GM12878 (cell line): ENCODE measurements at regions not wholly inside any gene's neighbourhood (a gene's known extent, or its start where the extent isn't known, plus 50 kb on each side); places are given as distances from the start of the nearest gene placed in this dataset.
A peak's percentile ranks its signal among the peaks of the same experiment; 100 is the strongest.
"Not testable (repeated sequence)": the region's sequence is repeated elsewhere in the genome, so short reads cannot be mapped to it uniquely, and the experiment has no call there.

Experiments
- ATAC-seq: fragments of 200-7000 bp; cut with Tn5 transposase; 3 replicates; pipeline ENCODE4 v1.9.1; 2020; ENCODE audit warnings: mild to moderate bottlenecking, moderate library complexity
- BruUV-seq: library from RNA; stranded (reverse); fragments of 400-500 nt; replicated peaks from 2 replicates; lab custom pipeline; 2021; lab: Mats Ljungman, UMichigan
- CTCF ChIA-PET: fragments of 300-600 bp; sonication (Branson Sonifier 250); formaldehyde crosslinking; extraction: SDS; loops from one replicate; lab custom pipeline; 2021; ENCODE audit warnings: inconsistent platforms; lab: Yijun Ruan, JAX
- POLR2A ChIA-PET: fragments of 350-600 bp; formaldehyde crosslinking; extraction: SDS; loops from one replicate; lab custom pipeline; 2021; ENCODE audit warnings: inconsistent platforms; lab: Charles Lee
- RAD21 ChIA-PET: fragments of 300-600 bp; sonication (Branson Sonifier 250); formaldehyde crosslinking; loops from one replicate; lab custom pipeline; 2023; ENCODE audit warnings: antibody characterized with exemption; ENCODE audit not compliant: unreplicated experiment; lab: Charles Lee
- SMC1A ChIA-PET: fragments of 300-600 bp; sonication (Branson Sonifier 250); formaldehyde crosslinking; loops from one replicate; lab custom pipeline; 2023; ENCODE audit not compliant: unreplicated experiment, uncharacterized antibody; lab: Charles Lee
- DNase-seq: peaks from one replicate; pipeline ENCODE4 v3.0.0-alpha.2; 2011; ENCODE audit warnings: low read depth, low spot score
- FAIRE-seq: peaks from 3 replicates; lab custom pipeline; 2011; peaks lifted over from hg19 to GRCh38; lab: Jason Lieb, UNC
- H2AFZ ChIP-seq: 2 replicates; pipeline ENCODE4 v1.6.0; 2011; ENCODE audit warnings: low read depth, low read length, control low read depth; ENCODE audit not compliant: control insufficient read depth
- H3K27ac ChIP-seq: 2 replicates; pipeline ENCODE4 v1.5.1; 2011; ENCODE audit warnings: control low read depth; ENCODE audit not compliant: control insufficient read depth, insufficient read depth
- H3K27me3 ChIP-seq, 2 experiments: replicated peaks in 1 of 2; 2 replicates each; pipeline versions ENCODE4 v1.6.0 to v1.6.1; 2011; ENCODE audit warnings: low read length in 1 of 2; ENCODE audit not compliant: control insufficient read depth in 2 of 2, insufficient read depth in 2 of 2
- H3K36me3 ChIP-seq, 2 experiments: 2 replicates each; pipeline ENCODE4 v1.5.1; 2011; ENCODE audit warnings: low read length in 1 of 2; ENCODE audit not compliant: control insufficient read depth in 2 of 2, insufficient read depth in 2 of 2
- H3K4me1 ChIP-seq: 2 replicates; pipeline ENCODE4 v1.6.1; 2011; ENCODE audit warnings: mild to moderate bottlenecking, low read length, moderate library complexity, mixed read lengths; ENCODE audit not compliant: control insufficient read depth, insufficient read depth
- H3K4me2 ChIP-seq: 2 replicates; pipeline ENCODE4 v1.6.0; 2011; ENCODE audit warnings: control low read depth; ENCODE audit not compliant: control insufficient read depth, insufficient read depth
- H3K4me3 ChIP-seq: fragments of 200-600 bp; sonication (generic); 2 replicates; pipeline ENCODE4 v1.5.1; 2016
- H3K79me2 ChIP-seq: 2 replicates; pipeline ENCODE4 v1.6.0; 2011; ENCODE audit warnings: low read length; ENCODE audit not compliant: control insufficient read depth, insufficient read depth
- H3K9ac ChIP-seq: 2 replicates; pipeline ENCODE4 v1.8.0; 2011; ENCODE audit warnings: low read length, control low read depth, mixed read lengths; ENCODE audit not compliant: control insufficient read depth, insufficient read depth
- H3K9me3 ChIP-seq: replicated peaks from 3 replicates; pipeline ENCODE4 v1.5.1; 2011; ENCODE audit warnings: mild to moderate bottlenecking, low read length; ENCODE audit not compliant: control insufficient read depth, insufficient read depth
- H4K20me1 ChIP-seq: 2 replicates; pipeline ENCODE4 v1.6.0; 2011; ENCODE audit not compliant: control insufficient read depth, insufficient read depth
- WGBS: methylation state at CpG from one replicate; pipeline ENCODE4 v1.1.6; 2016; ENCODE audit warnings: low lambda C conversion rate; ENCODE audit not compliant: insufficient replicate concordance, insufficient coverage; ENCODE audit errors: missing lambda C conversion rate; 5-methylcytosine and 5-hydroxymethylcytosine counted together
- in situ Hi-C: fragments of 300-500 bp; cut with MboI; formaldehyde crosslinking; loops from 9 replicates; pipeline ENCODE4 v1.14.3; 2018; ENCODE audit warnings: mixed read lengths
- intact Hi-C: fragments of 100-400 bp; cut with micrococcal nuclease; formaldehyde crosslinking; loops from one replicate; pipeline ENCODE4 v1.14.2; 2022; ENCODE audit not compliant: unreplicated experiment

GRCh38 chrX:91627194-91627593 lies 152.0 kb upstream of the PCDH11X start:
- H2AFZ ChIP-seq, RAD21 ChIA-PET, H3K4me3 ChIP-seq, ATAC-seq, in situ Hi-C loops, intact Hi-C loops, POLR2A ChIA-PET, H3K79me2 ChIP-seq, CTCF ChIA-PET, H3K4me2 ChIP-seq, H3K36me3 ChIP-seq, H3K9ac ChIP-seq, H3K27me3 ChIP-seq, SMC1A ChIA-PET, H3K4me1 ChIP-seq, BruUV-seq, DNase-seq, H3K9me3 ChIP-seq, H4K20me1 ChIP-seq, H3K27ac ChIP-seq, FAIRE-seq: not testable (repeated sequence)
- WGBS: 62% methylated on average over 19 of the region's 19 CpGs

GRCh38 chrX:91639230-91639629 lies 139.9 kb upstream of the PCDH11X start:
- not testable (repeated sequence) for H3K9ac ChIP-seq

More at GRCh38 chrX:91639230-91639629, 139.9 kb upstream of the PCDH11X start:
- H3K36me3 ChIP-seq, H3K4me3 ChIP-seq, BruUV-seq, in situ Hi-C loops, H4K20me1 ChIP-seq, H3K9me3 ChIP-seq, SMC1A ChIA-PET, H2AFZ ChIP-seq, FAIRE-seq, CTCF ChIA-PET, RAD21 ChIA-PET, H3K4me2 ChIP-seq, H3K79me2 ChIP-seq, H3K27ac ChIP-seq, intact Hi-C loops, DNase-seq, H3K27me3 ChIP-seq, H3K4me1 ChIP-seq, POLR2A ChIA-PET: not testable (repeated sequence)
- ATAC-seq: peak; percentile 23; the same call in 1 of the 3 replicates
- 0% methylated on average over 1 of the region's 1 CpG for WGBS
